GM19193 (cell line): ENCODE measurements at regions not wholly inside any gene's neighbourhood (a gene's known extent, or its start where the extent isn't known, plus 50 kb on each side); places are given as distances from the start of the nearest gene placed in this dataset.

ENCODE experiments used
- POLR2A ChIP-seq: IDR thresholded peaks from 4 replicates; pipeline ENCODE4 v1.6.1; 2011; ENCODE audit not compliant: insufficient read depth, insufficient read length; ENCODE audit errors: extremely low read depth

GRCh38 chr11:19345848-19346681 lies 105.3 kb upstream of the E2F8 start:
- TF ChIP-seq POLR2A, result no peak

GRCh38 chr11:19345519-19345847 lies 104.7 kb upstream of the E2F8 start:
- TF ChIP-seq POLR2A, result no peak

GRCh38 chr11:19344661-19345518 lies 104.1 kb upstream of the E2F8 start:
- no peak for TF ChIP-seq POLR2A

GRCh38 chr11:19342036-19342435 lies 101.3 kb upstream of the E2F8 start:
- no peak for TF ChIP-seq POLR2A

GRCh38 chr11:19338375-19338774 lies 97.6 kb upstream of the E2F8 start:
- TF ChIP-seq POLR2A, result no peak

GRCh38 chr11:19337779-19338178 lies 97.0 kb upstream of the E2F8 start:
- TF ChIP-seq POLR2A, result no peak

- no peak for TF ChIP-seq POLR2A
Observed at GRCh38 chr11:19336331-19336730, 95.6 kb upstream of the E2F8 start.

GRCh38 chr11:19332476-19332875 lies 91.7 kb upstream of the E2F8 start:
- no peak for TF ChIP-seq POLR2A

- no peak for TF ChIP-seq POLR2A
Observed at GRCh38 chr11:19330416-19330815, 89.7 kb upstream of the E2F8 start.

- TF ChIP-seq POLR2A, result no peak
Observed at GRCh38 chr11:19329970-19330369, 89.2 kb upstream of the E2F8 start.

GRCh38 chr11:19328586-19329311 lies 88.0 kb upstream of the E2F8 start:
- TF ChIP-seq POLR2A, result no peak

GRCh38 chr11:19327280-19327679 lies 86.5 kb upstream of the E2F8 start:
- TF ChIP-seq POLR2A, result no peak

GRCh38 chr11:19326499-19326898 lies 85.8 kb upstream of the E2F8 start:
- TF ChIP-seq POLR2A, result no peak

- no peak for TF ChIP-seq POLR2A
Observed at GRCh38 chr11:19323502-19323901, 82.8 kb upstream of the E2F8 start.

GRCh38 chr11:19321351-19321750 lies 80.6 kb upstream of the E2F8 start:
- TF ChIP-seq POLR2A, result no peak
